ENCODE measurements at regions not wholly inside any gene's neighbourhood (a gene's known extent, or its start where the extent isn't known, plus 50 kb on each side); places are given as distances from the start of the nearest gene placed in this dataset.

GRCh38 chr11:94708642-94709041 is 59.5 kb upstream of the AMOTL1 start:
- TF ChIP-seq CTCF (IDR thresholded peaks at IDR 0.05) = no peak
- no peak for TF ChIP-seq SIN3A (IDR thresholded peaks at IDR 0.05; ENCODE audit: borderline replicate concordance, insufficient read depth, low read depth, low read length)
- TF ChIP-seq POLR2AphosphoS5 (IDR thresholded peaks at IDR 0.05; ENCODE audit: low read depth, low read length) = no peak
- TF ChIP-seq REST (IDR thresholded peaks at IDR 0.05; ENCODE audit: insufficient read depth in 1 of 2, low read depth in 2 of 2, low read length in 1 of 2) = no peak
- TF ChIP-seq TCF7L2 (IDR thresholded peaks at IDR 0.05; ENCODE audit: low read depth, low read length) = peak; percentile 47; the same call in 1 of the 2 replicates

All from Panc1 (cell line).